H9 (cell line): ENCODE measurements at regions not wholly inside any gene's neighbourhood (a gene's known extent, or its start where the extent isn't known, plus 50 kb on each side); places are given as distances from the start of the nearest gene placed in this dataset.

Experiments used
- DNase-seq: peaks from one replicate; pipeline ENCODE4 v3.0.0-alpha.2; 2017
- H2AFZ ChIP-seq: one replicate; pipeline ENCODE4 v1.6.1; 2013; ENCODE audit warnings: mild to moderate bottlenecking, low read length, control low read depth, moderate library complexity
- H2AK5ac ChIP-seq: 2 replicates; pipeline ENCODE4 v1.6.1; 2013; ENCODE audit warnings: low read length, control low read depth, mixed read lengths; ENCODE audit not compliant: insufficient read length
- H2BK120ac ChIP-seq: one replicate; pipeline ENCODE4 v1.6.1; 2013; ENCODE audit warnings: low read depth, mild to moderate bottlenecking, low read length, control low read depth, inconsistent platforms; ENCODE audit not compliant: poor library complexity, severe bottlenecking
- H2BK12ac ChIP-seq: 2 replicates; pipeline ENCODE4 v1.6.1; 2013; ENCODE audit warnings: low read length, control low read depth, mixed read lengths, low read depth; ENCODE audit not compliant: insufficient read length
- H2BK15ac ChIP-seq: 2 replicates; pipeline ENCODE4 v1.6.1; 2013; ENCODE audit warnings: low read depth, low read length, control low read depth
- H2BK20ac ChIP-seq: one replicate; pipeline ENCODE4 v1.6.1; 2013; ENCODE audit warnings: low read depth, mild to moderate bottlenecking, low read length, control low read depth, inconsistent platforms; ENCODE audit not compliant: poor library complexity, severe bottlenecking
- H2BK5ac ChIP-seq: 2 replicates; pipeline ENCODE4 v1.6.1; 2013; ENCODE audit warnings: low read length, control low read depth, mixed read lengths; ENCODE audit not compliant: insufficient read length
- H3K14ac ChIP-seq: 2 replicates; pipeline ENCODE4 v1.6.1; 2013; ENCODE audit warnings: low read length, control low read depth; ENCODE audit not compliant: insufficient read depth
- H3K18ac ChIP-seq: 2 replicates; pipeline ENCODE4 v1.6.1; 2013; ENCODE audit warnings: low read depth, mild to moderate bottlenecking, mixed read lengths, low read length, control low read depth; ENCODE audit not compliant: insufficient read length
- H3K23ac ChIP-seq: 2 replicates; pipeline ENCODE4 v1.6.1; 2013; ENCODE audit warnings: low read length, control low read depth, mixed read lengths, low read depth; ENCODE audit not compliant: insufficient read length
- H3K23me2 ChIP-seq: 2 replicates; pipeline ENCODE4 v1.6.1; 2013; ENCODE audit warnings: low read depth, mild to moderate bottlenecking, mixed read lengths, low read length, control low read depth; ENCODE audit not compliant: insufficient read length, poor library complexity, severe bottlenecking
- H3K27ac ChIP-seq: 2 replicates; pipeline ENCODE4 v1.5.1; 2013; ENCODE audit warnings: low read length, control low read depth, mixed read lengths, low read depth; ENCODE audit not compliant: insufficient read length
- H3K27me3 ChIP-seq: 2 replicates; pipeline ENCODE4 v1.6.1; 2013; ENCODE audit warnings: low read length, control low read depth, inconsistent platforms; ENCODE audit not compliant: insufficient read depth
- H3K4ac ChIP-seq: 2 replicates; pipeline ENCODE4 v1.6.1; 2013; ENCODE audit warnings: low read depth, mild to moderate bottlenecking, control low read depth, inconsistent platforms, low read length, moderate library complexity
- H3K4me1 ChIP-seq: 2 replicates; pipeline ENCODE4 v1.6.1; 2013; ENCODE audit warnings: low read length, control low read depth, inconsistent platforms; ENCODE audit not compliant: insufficient read depth
- H3K4me2 ChIP-seq: 2 replicates; pipeline ENCODE4 v1.6.1; 2013; ENCODE audit warnings: low read length, control low read depth, mixed read lengths; ENCODE audit not compliant: insufficient read length, insufficient read depth
- H3K56ac ChIP-seq: 2 replicates; pipeline ENCODE4 v1.6.1; 2013; ENCODE audit warnings: low read depth, mild to moderate bottlenecking, mixed read lengths, low read length, control low read depth; ENCODE audit not compliant: insufficient read length
- H3K79me1 ChIP-seq: 2 replicates; pipeline ENCODE4 v1.6.1; 2013; ENCODE audit warnings: low read depth, mild to moderate bottlenecking, moderate library complexity, low read length, control low read depth, inconsistent platforms; ENCODE audit not compliant: insufficient read depth, poor library complexity, severe bottlenecking
- H3K79me2 ChIP-seq: 2 replicates; pipeline ENCODE4 v1.6.1; 2013; ENCODE audit warnings: low read length, control low read depth, inconsistent platforms; ENCODE audit not compliant: insufficient read depth
- H3K9ac ChIP-seq: 2 replicates; pipeline ENCODE4 v1.6.1; 2013; ENCODE audit warnings: low read length, control low read depth, mixed read lengths; ENCODE audit not compliant: insufficient read length; ENCODE audit errors: extremely low read depth
- H3K9me3 ChIP-seq: one replicate; pipeline ENCODE4 v1.6.1; 2013; ENCODE audit warnings: low read depth, low read length, inconsistent platforms; ENCODE audit not compliant: control insufficient read depth
- H3T11ph ChIP-seq: one replicate; pipeline ENCODE4 v1.6.1; 2013; ENCODE audit warnings: mild to moderate bottlenecking, low read length, control low read depth, inconsistent platforms
- H4K20me1 ChIP-seq: one replicate; pipeline ENCODE4 v1.6.1; 2013; ENCODE audit not compliant: control insufficient read depth, insufficient read length, insufficient read depth
- H4K5ac ChIP-seq: 2 replicates; pipeline ENCODE4 v1.6.1; 2013; ENCODE audit warnings: low read depth, mild to moderate bottlenecking, mixed read lengths, low read length, control low read depth; ENCODE audit not compliant: insufficient read length
- H4K8ac ChIP-seq: replicated peaks from 2 replicates; pipeline ENCODE4 v1.6.1; 2013; ENCODE audit warnings: low read length, control low read depth, mixed read lengths, low read depth; ENCODE audit not compliant: insufficient read length
- H4K91ac ChIP-seq: 2 replicates; pipeline ENCODE4 v1.6.1; 2013; ENCODE audit warnings: low read depth, mild to moderate bottlenecking, moderate library complexity, mixed read lengths, low read length, control low read depth; ENCODE audit not compliant: insufficient read length
- H3K27ac Mint-ChIP-seq, 3 experiments: 2 replicates in 2 of 3; 3 replicates in 1 of 3; pipeline ENCODE4 v1.8.0; 2020 to 2021; ENCODE audit warnings: mixed read lengths in 3 of 3, mild to moderate bottlenecking in 1 of 3, moderate library complexity in 1 of 3
- H3K27me3 Mint-ChIP-seq: 2 replicates; pipeline ENCODE4 v1.8.0; 2021; ENCODE audit warnings: low read depth, mild to moderate bottlenecking, moderate library complexity, mixed read lengths
- H3K36me3 Mint-ChIP-seq, 3 experiments: 2 replicates in 2 of 3; 3 replicates in 1 of 3; pipeline ENCODE4 v1.8.0; 2020 to 2021; ENCODE audit warnings: low read depth in 3 of 3, mixed read lengths in 3 of 3; ENCODE audit not compliant: insufficient read depth in 1 of 3
- H3K4me1 Mint-ChIP-seq, 2 experiments: 2 replicates each; pipeline ENCODE4 v1.8.0; 2020; ENCODE audit warnings: mixed read lengths in 2 of 2
- H3K4me3 Mint-ChIP-seq, 2 experiments: 2 replicates in 1 of 2; 3 replicates in 1 of 2; pipeline ENCODE4 v1.8.0; 2020 to 2021; ENCODE audit warnings: mild to moderate bottlenecking in 2 of 2, mixed read lengths in 2 of 2, moderate library complexity in 1 of 2
- H3K9me3 Mint-ChIP-seq, 2 experiments: 2 replicates in 1 of 2; 3 replicates in 1 of 2; pipeline ENCODE4 v1.8.0; 2020; ENCODE audit warnings: mild to moderate bottlenecking in 2 of 2, mixed read lengths in 2 of 2, moderate library complexity in 1 of 2
- WGBS: extraction: QIAGEN DNeasy Blood & Tissue Kit; methylation state at CpG from one replicate; pipeline ENCODE4 v1.1.7; 2013; ENCODE audit warnings: missing lambda C conversion rate, low lambda C conversion rate, mixed read lengths; ENCODE audit not compliant: insufficient read length; ENCODE audit errors: extremely low coverage; 5-methylcytosine and 5-hydroxymethylcytosine counted together
- TF ChIP-seq, protein P1 (sequence below): fragments of 200-600 bp; sonication (generic); conservative IDR thresholded peaks from 3 replicates; pipeline ENCODE4 v1.8.0; 2021; ENCODE audit warnings: antibody characterized with exemption, mild to moderate bottlenecking

DNA sequence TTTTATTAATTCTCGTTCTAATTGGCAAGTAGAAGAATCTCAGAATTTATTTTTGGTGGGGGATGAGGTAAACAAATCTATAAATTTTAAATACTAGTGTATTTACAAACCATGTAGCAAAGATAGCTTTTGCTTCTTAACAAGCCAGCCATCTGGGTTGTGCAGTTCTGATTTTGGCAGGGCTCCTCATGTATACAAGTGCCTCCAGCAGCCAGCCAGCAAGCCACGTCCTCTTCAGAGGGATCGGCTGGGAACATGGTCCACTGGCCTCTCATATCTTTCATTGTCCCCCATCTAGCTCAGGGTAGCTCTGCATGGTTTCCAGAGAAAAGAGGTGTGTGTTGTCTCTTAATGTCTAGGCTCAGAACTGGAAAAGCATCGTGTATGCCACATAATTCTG, 659.1 kb downstream of the MRPL39 start:
- Mint-ChIP-seq H3K27me3 (no peaks in the 10 kb centered on the region; the same call in 1 of the 2 replicates), H3K4me1 (no peaks in the 10 kb centered on the region)

More for the DNA sequence above, 659.1 kb downstream of the MRPL39 start:
- H3K56ac ChIP-seq = no peak overlapping the region
- H3K4ac ChIP-seq = no peak overlapping the region
- H2BK5ac ChIP-seq = no peak overlapping the region
- H4K91ac ChIP-seq = no peak overlapping the region
- H3K14ac ChIP-seq = no peak overlapping the region
- H3K4me3 Mint-ChIP-seq = no peak overlapping the region
- no peaks in the 10 kb centered on the region; a peak in 1 of 7 replicates for H3K36me3 Mint-ChIP-seq
- TF ChIP-seq, protein P1, sequence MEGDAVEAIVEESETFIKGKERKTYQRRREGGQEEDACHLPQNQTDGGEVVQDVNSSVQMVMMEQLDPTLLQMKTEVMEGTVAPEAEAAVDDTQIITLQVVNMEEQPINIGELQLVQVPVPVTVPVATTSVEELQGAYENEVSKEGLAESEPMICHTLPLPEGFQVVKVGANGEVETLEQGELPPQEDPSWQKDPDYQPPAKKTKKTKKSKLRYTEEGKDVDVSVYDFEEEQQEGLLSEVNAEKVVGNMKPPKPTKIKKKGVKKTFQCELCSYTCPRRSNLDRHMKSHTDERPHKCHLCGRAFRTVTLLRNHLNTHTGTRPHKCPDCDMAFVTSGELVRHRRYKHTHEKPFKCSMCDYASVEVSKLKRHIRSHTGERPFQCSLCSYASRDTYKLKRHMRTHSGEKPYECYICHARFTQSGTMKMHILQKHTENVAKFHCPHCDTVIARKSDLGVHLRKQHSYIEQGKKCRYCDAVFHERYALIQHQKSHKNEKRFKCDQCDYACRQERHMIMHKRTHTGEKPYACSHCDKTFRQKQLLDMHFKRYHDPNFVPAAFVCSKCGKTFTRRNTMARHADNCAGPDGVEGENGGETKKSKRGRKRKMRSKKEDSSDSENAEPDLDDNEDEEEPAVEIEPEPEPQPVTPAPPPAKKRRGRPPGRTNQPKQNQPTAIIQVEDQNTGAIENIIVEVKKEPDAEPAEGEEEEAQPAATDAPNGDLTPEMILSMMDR = no peak
- no peaks in the 10 kb centered on the region for H4K20me1 ChIP-seq
- no peak overlapping the region for H3T11ph ChIP-seq
- no peak overlapping the region for H2BK20ac ChIP-seq
- no peak overlapping the region for H2BK15ac ChIP-seq
- no peaks in the 10 kb centered on the region for H3K23me2 ChIP-seq
- H3K9ac ChIP-seq = no peak overlapping the region
- H3K4me1 ChIP-seq = no peaks in the 10 kb centered on the region
- no peaks in the 10 kb centered on the region for H3K79me1 ChIP-seq
- no peak overlapping the region for H4K8ac ChIP-seq
- H3K9me3 Mint-ChIP-seq = peaks cover 51 to 61% of the 10 kb centered on the region in 2 experiments
- no CpG with 5 or more reads among the region's 4 CpGs for WGBS
- no peaks in the 10 kb centered on the region for H3K9me3 ChIP-seq
- no peak overlapping the region for H2AK5ac ChIP-seq
- H4K5ac ChIP-seq = no peak overlapping the region
- no peak overlapping the region for H3K27ac ChIP-seq
- no peaks in the 10 kb centered on the region for H3K27me3 ChIP-seq
- no peak overlapping the region for H3K27ac Mint-ChIP-seq
- no peak for DNase-seq
- H2BK120ac ChIP-seq = no peak overlapping the region
- no peak overlapping the region for H3K4me2 ChIP-seq
- no peak overlapping the region for H2AFZ ChIP-seq
- no peak overlapping the region for H2BK12ac ChIP-seq
- no peak overlapping the region for H3K23ac ChIP-seq
- no peak overlapping the region for H3K18ac ChIP-seq
- H3K79me2 ChIP-seq = no peaks in the 10 kb centered on the region
